MCF 10A (cell line): ENCODE measurements at regions not wholly inside any gene's neighbourhood (a gene's known extent, or its start where the extent isn't known, plus 50 kb on each side); places are given as distances from the start of the nearest gene placed in this dataset.
A peak's percentile ranks its signal among the peaks of the same experiment; 100 is the strongest.

Experiments used
- BruUV-seq: library from RNA; stranded (reverse); fragments of 400-500 nt; replicated peaks from 2 replicates; lab custom pipeline; 2021; lab: Mats Ljungman, UMichigan
- CTCF ChIA-PET: fragments of 300-600 bp; sonication (Branson Sonifier 250); formaldehyde crosslinking; extraction: SDS; loops from one replicate; lab custom pipeline; 2021; ENCODE audit warnings: antibody characterized with exemption, inconsistent platforms; lab: Yijun Ruan, JAX
- POLR2A ChIA-PET: fragments of 300-600, 350-650 bp; sonication (Branson Sonifier 250); formaldehyde crosslinking; extraction: SDS; loops from one replicate; lab custom pipeline; 2020; ENCODE audit warnings: antibody characterized with exemption, inconsistent platforms; lab: Yijun Ruan, JAX
- DNase-seq: peaks from one replicate; pipeline ENCODE4 v3.0.0-alpha.2; 2018; ENCODE audit not compliant: unreplicated experiment
- H3K27ac Mint-ChIP-seq: one replicate; pipeline ENCODE4 v1.8.0; 2022; ENCODE audit warnings: mild to moderate bottlenecking, low read depth, mixed read lengths; ENCODE audit not compliant: unreplicated experiment
- H3K27me3 Mint-ChIP-seq: one replicate; pipeline ENCODE4 v1.8.0; 2022; ENCODE audit warnings: mixed read lengths; ENCODE audit not compliant: insufficient read depth, unreplicated experiment
- H3K36me3 Mint-ChIP-seq: one replicate; pipeline ENCODE4 v1.8.0; 2022; ENCODE audit warnings: mild to moderate bottlenecking, moderate library complexity, mixed read lengths; ENCODE audit not compliant: insufficient read depth, unreplicated experiment
- H3K4me1 Mint-ChIP-seq: one replicate; pipeline ENCODE4 v1.8.0; 2022; ENCODE audit warnings: mixed read lengths; ENCODE audit not compliant: insufficient read depth, unreplicated experiment
- H3K4me3 Mint-ChIP-seq: one replicate; pipeline ENCODE4 v1.8.0; 2022; ENCODE audit warnings: mild to moderate bottlenecking, moderate library complexity, mixed read lengths; ENCODE audit not compliant: unreplicated experiment
- H3K9me3 Mint-ChIP-seq: one replicate; pipeline ENCODE4 v1.8.0; 2022; ENCODE audit warnings: mixed read lengths; ENCODE audit not compliant: unreplicated experiment
- CTCF ChIP-seq: fragments of 200-600 bp; IDR thresholded peaks from one replicate; pipeline ENCODE4 v1.8.0; 2022; ENCODE audit warnings: antibody characterized with exemption, mild to moderate bottlenecking; ENCODE audit not compliant: unreplicated experiment
- intact Hi-C: fragments of 100-400 bp; cut with micrococcal nuclease; formaldehyde crosslinking; loops from 2 replicates; pipeline ENCODE4 v1.14.1; 2022

- H3K27me3 Mint-ChIP-seq = no peaks in the 10 kb centered on the region
- CTCF ChIA-PET = no interaction called here
- no peak overlapping the region for H3K4me3 Mint-ChIP-seq
- no peaks in the 10 kb centered on the region for H3K36me3 Mint-ChIP-seq
- H3K4me1 Mint-ChIP-seq = no peaks in the 10 kb centered on the region
- DNase-seq = peak; percentile 57
- H3K27ac Mint-ChIP-seq = no peak overlapping the region
- POLR2A ChIA-PET = interaction anchor here (0.6 kb wide), 1 partner anchor 116 kb away, joined by 3 read pairs; no protein-coding TSS in a partner anchor
- H3K9me3 Mint-ChIP-seq = peaks cover 12% of the 10 kb centered on the region
- intact Hi-C loops = no loop called here
- no peak for TF ChIP-seq CTCF
- BruUV-seq = no TSS peak
Observed at GRCh38 chr16:64730261-64730660, 391.6 kb downstream of the CDH11 start.

- no peak for TF ChIP-seq CTCF
- no peaks in the 10 kb centered on the region for H3K36me3 Mint-ChIP-seq
- ChIA-PET POLR2A (interaction anchor here (0.6 kb wide), 1 partner anchor 791 kb away, joined by 3 read pairs; no protein-coding TSS in a partner anchor), CTCF (no interaction called here)
- no peak overlapping the region for H3K27ac Mint-ChIP-seq
- no TSS peak for BruUV-seq
- intact Hi-C loops = no loop called here
- DNase-seq = no peak
- H3K4me3 Mint-ChIP-seq = no peak overlapping the region
- H3K9me3 Mint-ChIP-seq = peaks cover 1% of the 10 kb centered on the region
- H3K27me3 Mint-ChIP-seq = no peaks in the 10 kb centered on the region
- no peaks in the 10 kb centered on the region for H3K4me1 Mint-ChIP-seq
Observed at GRCh38 chr16:64724339-64724738, 397.5 kb downstream of the CDH11 start.

GRCh38 chr16:64718486-64718885, 403.4 kb downstream of the CDH11 start:
- Mint-ChIP-seq H3K27me3 (no peaks in the 10 kb centered on the region), H3K9me3 (peaks cover 8% of the 10 kb centered on the region), H3K27ac (no peak overlapping the region), H3K36me3 (no peaks in the 10 kb centered on the region), H3K4me1 (no peaks in the 10 kb centered on the region), H3K4me3 (no peak overlapping the region)
- no peak for TF ChIP-seq CTCF
- CTCF ChIA-PET = no interaction called here
- no peak for DNase-seq
- intact Hi-C loops = no loop called here
- POLR2A ChIA-PET = no interaction called here
- BruUV-seq = no TSS peak

- Mint-ChIP-seq H3K4me1 (no peaks in the 10 kb centered on the region), H3K27me3 (no peaks in the 10 kb centered on the region), H3K4me3 (no peak overlapping the region), H3K27ac (no peak overlapping the region), H3K9me3 (peaks cover 8% of the 10 kb centered on the region), H3K36me3 (no peaks in the 10 kb centered on the region)
- ChIA-PET POLR2A (no interaction called here), CTCF (no interaction called here)
- no peak for TF ChIP-seq CTCF
- BruUV-seq = no TSS peak
- DNase-seq = no peak
- intact Hi-C loops = no loop called here
Observed at GRCh38 chr16:64717871-64718270, 404.0 kb downstream of the CDH11 start.
